ENCODE measurements at regions not wholly inside any gene's neighbourhood (a gene's known extent, or its start where the extent isn't known, plus 50 kb on each side); places are given as distances from the start of the nearest gene placed in this dataset.

GRCh38 chr7:86995814-86996213 lies 63.6 kb downstream of the ELAPOR2 start:
- TF ChIP-seq CTCF (IDR thresholded peaks at IDR 0.05) (no peak), POLR2A (IDR thresholded peaks at IDR 0.05) (no peak), EP300 (IDR thresholded peaks at IDR 0.05) (no peak)
